HUES6 (cell line): ENCODE measurements at regions not wholly inside any gene's neighbourhood (a gene's known extent, or its start where the extent isn't known, plus 50 kb on each side); places are given as distances from the start of the nearest gene placed in this dataset.

Experiments used
- H3K27ac ChIP-seq: 2 replicates; pipeline ENCODE4 v1.7.0; 2013; ENCODE audit warnings: low read depth, mild to moderate bottlenecking, low read length, inconsistent platforms
- H3K27me3 ChIP-seq: 2 replicates; pipeline ENCODE4 v1.6.1; 2013; ENCODE audit warnings: low read length; ENCODE audit not compliant: control insufficient read depth, insufficient read depth
- H3K36me3 ChIP-seq: 2 replicates; pipeline ENCODE4 v1.6.1; 2013; ENCODE audit warnings: low read length; ENCODE audit not compliant: control insufficient read depth, insufficient read depth
- H3K4me1 ChIP-seq: 2 replicates; pipeline ENCODE4 v1.6.1; 2013; ENCODE audit warnings: low read length; ENCODE audit not compliant: control insufficient read depth, insufficient read depth
- H3K4me3 ChIP-seq: 2 replicates; pipeline ENCODE4 v1.5.1; 2013; ENCODE audit warnings: low read depth, low read length
- H3K9ac ChIP-seq: one replicate; pipeline ENCODE4 v1.6.1; 2013; ENCODE audit warnings: mild to moderate bottlenecking, low read length
- H3K9me3 ChIP-seq: 2 replicates; pipeline ENCODE4 v1.6.1; 2013; ENCODE audit warnings: low read depth, low read length; ENCODE audit not compliant: control insufficient read depth, insufficient read depth

DNA sequence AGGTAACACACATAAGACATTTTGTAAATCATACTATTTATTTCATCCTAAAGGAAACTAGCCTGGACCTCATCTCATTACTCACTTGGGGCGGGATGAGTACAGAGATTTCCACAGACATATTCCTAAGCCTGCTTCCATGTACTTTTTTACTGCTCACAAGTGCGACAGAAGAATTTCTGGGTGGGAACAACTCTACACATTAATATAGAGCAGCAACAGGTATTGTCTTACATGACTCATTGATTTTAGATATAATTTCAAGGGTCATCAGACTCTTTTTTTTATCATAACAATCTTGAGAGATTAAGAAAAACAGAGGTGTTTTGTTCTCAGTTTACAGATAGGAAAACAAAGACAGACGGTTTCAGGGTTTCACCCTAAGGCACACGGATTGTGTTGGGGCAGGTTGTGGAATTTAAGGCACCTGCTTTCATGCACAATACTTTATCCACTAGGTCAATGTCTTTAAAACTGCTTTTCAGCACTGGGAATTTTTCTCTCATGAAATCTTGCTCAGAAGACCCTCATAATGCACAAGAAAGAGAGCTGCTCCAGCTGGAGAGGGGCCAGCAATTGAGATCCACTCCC, 186.7 kb upstream of the CDIN1 start:
- no peaks in the 10 kb centered on the region for H3K9me3 ChIP-seq
- H3K27me3 ChIP-seq = no peaks in the 10 kb centered on the region
- H3K4me3 ChIP-seq = no peak overlapping the region
- no peak overlapping the region for H3K9ac ChIP-seq
- no peaks in the 10 kb centered on the region for H3K36me3 ChIP-seq
- H3K4me1 ChIP-seq = no peaks in the 10 kb centered on the region
- H3K27ac ChIP-seq = no peak overlapping the region

GRCh38 chr15:36398212-36398611, 181.2 kb upstream of the CDIN1 start:
- no peak overlapping the region for H3K4me3 ChIP-seq
- H3K27ac ChIP-seq = no peak overlapping the region
- H3K9me3 ChIP-seq = no peaks in the 10 kb centered on the region
- no peaks in the 10 kb centered on the region for H3K36me3 ChIP-seq
- H3K27me3 ChIP-seq = no peaks in the 10 kb centered on the region
- H3K4me1 ChIP-seq = peaks cover 4% of the 10 kb centered on the region
- no peak overlapping the region for H3K9ac ChIP-seq

DNA sequence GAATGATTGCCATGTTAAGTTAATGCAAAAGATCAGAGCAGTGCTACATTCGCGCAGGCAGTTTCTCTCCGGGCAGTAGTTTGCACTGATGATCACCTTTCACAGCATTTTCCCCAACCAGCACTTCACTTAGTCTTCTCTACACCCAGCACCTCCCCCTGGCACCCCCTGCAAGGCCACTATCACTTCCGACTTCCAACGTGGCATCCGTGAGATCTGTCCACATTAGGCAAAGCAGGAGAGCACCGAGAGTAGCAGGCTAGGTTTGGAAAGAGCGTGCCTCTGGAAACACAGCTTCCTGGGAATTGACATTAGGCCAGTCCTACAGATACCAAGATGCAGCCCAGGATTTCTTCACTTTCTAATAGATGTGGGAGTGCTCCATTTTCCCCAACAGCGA, 180.2 kb upstream of the CDIN1 start:
- H3K4me3 ChIP-seq = no peak overlapping the region
- H3K9ac ChIP-seq = no peak overlapping the region
- no peaks in the 10 kb centered on the region for H3K27me3 ChIP-seq
- no peaks in the 10 kb centered on the region for H3K9me3 ChIP-seq
- no peak overlapping the region for H3K27ac ChIP-seq
- H3K4me1 ChIP-seq = peaks cover 8% of the 10 kb centered on the region
- H3K36me3 ChIP-seq = no peaks in the 10 kb centered on the region

DNA sequence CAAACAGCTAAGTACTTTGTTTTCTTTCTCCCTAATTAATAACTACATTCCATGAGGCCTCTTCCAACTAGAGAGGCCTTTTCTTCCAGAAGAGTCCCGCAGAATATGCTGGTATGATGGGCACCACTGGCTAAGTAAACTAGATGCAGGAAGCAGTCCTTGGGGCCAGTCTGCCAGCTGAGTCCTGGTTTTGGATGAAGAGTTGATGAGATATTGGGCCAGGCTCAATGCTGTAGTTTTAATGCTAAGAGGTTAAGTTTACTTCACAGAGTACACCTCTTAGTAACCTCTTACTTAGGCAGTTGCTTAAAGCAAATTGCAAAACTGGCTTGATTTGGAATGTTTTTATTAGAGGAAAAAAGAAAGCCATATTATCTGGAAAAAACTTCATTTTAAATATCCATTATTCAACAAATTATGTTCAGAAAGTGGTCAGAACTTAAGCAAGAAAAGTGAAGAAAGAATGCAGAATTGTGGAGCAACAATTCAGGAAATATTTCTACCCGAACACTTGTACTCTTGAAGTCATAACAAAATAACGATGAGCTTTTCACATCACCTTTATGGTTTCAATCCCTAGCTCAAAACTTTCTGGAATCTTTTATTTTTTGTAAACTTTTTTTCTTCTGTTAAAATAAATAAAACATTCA, 178.4 kb upstream of the CDIN1 start:
- Histone ChIP-seq H3K9ac (no peak overlapping the region), H3K4me3 (no peak overlapping the region), H3K4me1 (peaks cover 10% of the 10 kb centered on the region), H3K27ac (no peak overlapping the region), H3K9me3 (no peaks in the 10 kb centered on the region), H3K36me3 (no peaks in the 10 kb centered on the region), H3K27me3 (no peaks in the 10 kb centered on the region)

GRCh38 chr15:36401586-36401966, 177.8 kb upstream of the CDIN1 start:
- no peak overlapping the region for H3K27ac ChIP-seq
- peaks cover 16% of the 10 kb centered on the region for H3K4me1 ChIP-seq
- H3K9me3 ChIP-seq = no peaks in the 10 kb centered on the region
- no peaks in the 10 kb centered on the region for H3K36me3 ChIP-seq
- H3K4me3 ChIP-seq = no peak overlapping the region
- no peak overlapping the region for H3K9ac ChIP-seq
- H3K27me3 ChIP-seq = no peaks in the 10 kb centered on the region

- no peaks in the 10 kb centered on the region for H3K9me3 ChIP-seq
- no peak overlapping the region for H3K9ac ChIP-seq
- no peak overlapping the region for H3K27ac ChIP-seq
Measured at GRCh38 chr15:36403351-36403750, 176.1 kb upstream of the CDIN1 start.

GRCh38 chr15:36406366-36406765, 173.1 kb upstream of the CDIN1 start:
- Histone ChIP-seq H3K9ac (no peak overlapping the region), H3K27me3 (no peaks in the 10 kb centered on the region), H3K27ac (peak overlapping the region; percentile 16; the same call in 1 of the 2 replicates), H3K9me3 (peaks cover 4% of the 10 kb centered on the region; the same call in 1 of the 2 replicates), H3K4me1 (peaks cover 32% of the 10 kb centered on the region), H3K4me3 (no peak overlapping the region), H3K36me3 (no peaks in the 10 kb centered on the region)

More at GRCh38 chr15:36403351-36403750, 176.1 kb upstream of the CDIN1 start:
- Histone ChIP-seq H3K36me3 (no peaks in the 10 kb centered on the region), H3K27me3 (no peaks in the 10 kb centered on the region), H3K4me3 (no peak overlapping the region), H3K4me1 (peaks cover 32% of the 10 kb centered on the region)

GRCh38 chr15:36406911-36407310, 172.5 kb upstream of the CDIN1 start:
- H3K4me1 ChIP-seq = peaks cover 32% of the 10 kb centered on the region
- H3K9me3 ChIP-seq = peaks cover 4% of the 10 kb centered on the region; the same call in 1 of the 2 replicates
- no peak overlapping the region for H3K9ac ChIP-seq
- H3K27me3 ChIP-seq = no peaks in the 10 kb centered on the region
- H3K4me3 ChIP-seq = no peak overlapping the region
- peak overlapping the region; percentile 16; the same call in 1 of the 2 replicates for H3K27ac ChIP-seq
- H3K36me3 ChIP-seq = no peaks in the 10 kb centered on the region

- H3K36me3 ChIP-seq = no peaks in the 10 kb centered on the region
- peaks cover 32% of the 10 kb centered on the region for H3K4me1 ChIP-seq
- H3K27me3 ChIP-seq = no peaks in the 10 kb centered on the region
- H3K27ac ChIP-seq = peak overlapping the region; percentile 47; the same call in 1 of the 2 replicates
- no peak overlapping the region for H3K9ac ChIP-seq
- H3K9me3 ChIP-seq = peaks cover 4% of the 10 kb centered on the region; the same call in 1 of the 2 replicates
- H3K4me3 ChIP-seq = no peak overlapping the region
Measured at GRCh38 chr15:36407647-36408046, 171.8 kb upstream of the CDIN1 start.

GRCh38 chr15:36409819-36410218, 169.6 kb upstream of the CDIN1 start:
- H3K36me3 ChIP-seq = no peaks in the 10 kb centered on the region
- H3K27ac ChIP-seq = no peak overlapping the region
- no peak overlapping the region for H3K9ac ChIP-seq
- no peaks in the 10 kb centered on the region for H3K27me3 ChIP-seq
- peaks cover 4% of the 10 kb centered on the region; the same call in 1 of the 2 replicates for H3K9me3 ChIP-seq
- no peak overlapping the region for H3K4me3 ChIP-seq
- peaks cover 24% of the 10 kb centered on the region for H3K4me1 ChIP-seq

DNA sequence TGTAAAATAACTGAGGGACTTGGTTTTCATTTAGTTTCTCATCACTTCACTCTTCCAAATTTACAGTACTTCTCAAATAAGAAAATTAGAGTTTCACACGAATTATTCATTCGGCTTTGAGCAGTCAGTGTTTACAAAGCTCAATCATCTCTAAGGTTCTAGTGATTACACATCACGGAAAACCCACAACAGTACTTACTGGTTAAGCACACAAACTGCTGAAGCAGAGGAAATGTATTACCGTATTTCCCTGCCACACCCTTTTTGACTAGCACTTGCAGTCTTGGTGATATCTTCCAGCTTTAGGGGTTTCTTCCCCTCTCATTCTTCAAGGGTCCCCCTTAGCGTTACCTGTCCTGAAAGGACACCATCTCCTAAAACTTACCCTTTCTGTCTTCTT, 164.8 kb upstream of the CDIN1 start:
- Histone ChIP-seq H3K9ac (no peak overlapping the region), H3K36me3 (no peaks in the 10 kb centered on the region), H3K9me3 (peaks cover 3% of the 10 kb centered on the region; the same call in 1 of the 2 replicates), H3K27me3 (no peaks in the 10 kb centered on the region), H3K27ac (no peak overlapping the region), H3K4me1 (no peaks in the 10 kb centered on the region), H3K4me3 (no peak overlapping the region)
